ENCODE measurements at regions not wholly inside any gene's neighbourhood (a gene's known extent, or its start where the extent isn't known, plus 50 kb on each side); places are given as distances from the start of the nearest gene placed in this dataset.

- Mint-ChIP-seq H3K9me3 (peaks cover 0 to under 1% of the 10 kb centered on the region in 2 experiments; a peak in 2 of 5 replicates), H3K27ac (no peak overlapping the region; a peak in 1 of 7 replicates), H3K4me3 (no peak overlapping the region), H3K36me3 (ENCODE audit: insufficient read depth in 1 of 3, low read depth in 3 of 3) (no peaks in the 10 kb centered on the region; a peak in 2 of 7 replicates), H3K4me1 (peaks cover 0 to 8% of the 10 kb centered on the region in 2 experiments; a peak in 3 of 4 replicates), H3K27me3 (ENCODE audit: low read depth) (peaks cover 3% of the 10 kb centered on the region; the same call in 1 of the 2 replicates)
- Histone ChIP-seq H3K4ac (ENCODE audit: low read depth, low read length) (no peak overlapping the region), H2BK12ac (ENCODE audit: insufficient read length, low read depth, low read length) (no peak overlapping the region), H2AFZ (ENCODE audit: low read length) (no peak overlapping the region), H3K27me3 (ENCODE audit: insufficient read depth, low read length) (no peaks in the 10 kb centered on the region), H3K14ac (ENCODE audit: insufficient read depth, low read length) (no peak overlapping the region), H3K18ac (ENCODE audit: insufficient read length, low read depth, low read length) (no peak overlapping the region), H3K79me1 (ENCODE audit: insufficient read depth, low read depth, low read length, poor library complexity, severe bottlenecking) (no peaks in the 10 kb centered on the region), H3K4me1 (ENCODE audit: insufficient read depth, low read length) (no peaks in the 10 kb centered on the region), H4K91ac (ENCODE audit: insufficient read length, low read depth, low read length) (no peak overlapping the region), H2BK120ac (ENCODE audit: low read depth, low read length, poor library complexity, severe bottlenecking) (no peak overlapping the region), H3K27ac (ENCODE audit: insufficient read length, low read depth, low read length) (no peak overlapping the region), H3K79me2 (ENCODE audit: insufficient read depth, low read length) (no peaks in the 10 kb centered on the region), H3K9me3 (ENCODE audit: control insufficient read depth, low read depth, low read length) (no peaks in the 10 kb centered on the region), H3K23ac (ENCODE audit: insufficient read length, low read depth, low read length) (no peak overlapping the region), H4K20me1 (ENCODE audit: control insufficient read depth, insufficient read depth, insufficient read length) (no peaks in the 10 kb centered on the region), H2BK5ac (ENCODE audit: insufficient read length, low read length) (no peak overlapping the region), H3K9ac (ENCODE audit: extremely low read depth, insufficient read length, low read length) (no peak overlapping the region), H4K5ac (ENCODE audit: insufficient read length, low read depth, low read length) (no peak overlapping the region), H3T11ph (ENCODE audit: low read length) (no peak overlapping the region), H3K23me2 (ENCODE audit: insufficient read length, low read depth, low read length, poor library complexity, severe bottlenecking) (no peaks in the 10 kb centered on the region), H2BK15ac (ENCODE audit: low read depth, low read length) (no peak overlapping the region), H2AK5ac (ENCODE audit: insufficient read length, low read length) (no peak overlapping the region), H2BK20ac (ENCODE audit: low read depth, low read length, poor library complexity, severe bottlenecking) (no peak overlapping the region), H3K56ac (ENCODE audit: insufficient read length, low read depth, low read length) (no peak overlapping the region), H3K4me2 (ENCODE audit: insufficient read depth, insufficient read length, low read length) (peak overlapping the region; percentile 12), H4K8ac (replicated peaks; ENCODE audit: insufficient read length, low read depth, low read length) (no peak overlapping the region)
- peak; percentile 72 for DNase-seq
- WGBS (ENCODE audit: extremely low coverage, insufficient read length, low lambda C conversion rate), result no CpG with 5 or more reads among the region's 29 CpGs
- TF ChIP-seq CTCF (conservative IDR thresholded peaks at IDR 0.05), result peak; percentile 94
Observed at GRCh38 chr18:76709659-76710645, 112.4 kb upstream of the ZNF236 start.
